DOHH2 (cell line): ENCODE measurements at regions not wholly inside any gene's neighbourhood (a gene's known extent, or its start where the extent isn't known, plus 50 kb on each side); places are given as distances from the start of the nearest gene placed in this dataset.

Source experiments
- H3F3A ChIP-seq: fragments of 200-600 bp; sonication (generic), shearing (Covaris generic); 2 replicates; pipeline ENCODE4 v1.6.0; 2016; ENCODE audit warnings: antibody characterized with exemption, mild to moderate bottlenecking; ENCODE audit not compliant: control insufficient read depth, insufficient read depth
- H3K27ac ChIP-seq: fragments of 200-600 bp; sonication (generic); 2 replicates; pipeline ENCODE4 v1.5.1; 2014; ENCODE audit warnings: low read depth, mild to moderate bottlenecking, low read length, moderate library complexity
- H3K27me3 ChIP-seq: fragments of 200-600 bp; sonication (generic); 2 replicates; pipeline ENCODE4 v1.6.1; 2014; ENCODE audit warnings: mild to moderate bottlenecking, low read length, mixed read lengths; ENCODE audit not compliant: control insufficient read depth
- H3K36me3 ChIP-seq: fragments of 200-600 bp; sonication (generic); 2 replicates; pipeline ENCODE4 v1.6.1; 2014; ENCODE audit warnings: mild to moderate bottlenecking, low read length, moderate library complexity, mixed read lengths; ENCODE audit not compliant: control insufficient read depth
- H3K4me1 ChIP-seq: fragments of 200-600 bp; sonication (generic); 2 replicates; pipeline ENCODE4 v1.6.1; 2014; ENCODE audit warnings: mild to moderate bottlenecking, low read length, mixed read lengths; ENCODE audit not compliant: control insufficient read depth
- H3K4me2 ChIP-seq: fragments of 200-600 bp; sonication (generic); 2 replicates; pipeline ENCODE4 v1.6.0; 2014; ENCODE audit warnings: mild to moderate bottlenecking, low read length, moderate library complexity
- H3K4me3 ChIP-seq: fragments of 200-600 bp; sonication (generic); 2 replicates; pipeline ENCODE4 v1.5.1; 2014; ENCODE audit warnings: mild to moderate bottlenecking, low read length, mixed read lengths
- H3K79me2 ChIP-seq: fragments of 200-600 bp; sonication (generic); 2 replicates; pipeline ENCODE4 v1.6.1; 2014; ENCODE audit warnings: mild to moderate bottlenecking, low read length, mixed read lengths; ENCODE audit not compliant: control insufficient read depth
- H3K9me2 ChIP-seq: fragments of 200-600 bp; sonication (generic); replicated peaks from 2 replicates; pipeline ENCODE4 v1.6.1; 2014; ENCODE audit warnings: mild to moderate bottlenecking, low read length, mixed read lengths; ENCODE audit not compliant: control insufficient read depth
- H3K9me3 ChIP-seq: fragments of 200-600 bp; sonication (generic); 2 replicates; pipeline ENCODE4 v1.6.1; 2014; ENCODE audit warnings: antibody characterized with exemption, low read length, mixed read lengths; ENCODE audit not compliant: control insufficient read depth, insufficient read depth
- H4K20me1 ChIP-seq: fragments of 200-600 bp; sonication (generic); 2 replicates; pipeline ENCODE4 v1.6.0; 2014; ENCODE audit warnings: low read depth, mild to moderate bottlenecking, antibody characterized with exemption, low read length, moderate library complexity; ENCODE audit not compliant: control insufficient read depth, insufficient read depth
- CTCF ChIP-seq: fragments of 200-600 bp; sonication (generic); IDR thresholded peaks from one replicate; pipeline ENCODE4 v1.5.1; 2014; ENCODE audit warnings: antibody characterized with exemption, mild to moderate bottlenecking, low read depth, low read length; ENCODE audit not compliant: poor library complexity, severe bottlenecking
- EZH2phosphoT487 ChIP-seq: fragments of 200-600 bp; sonication (generic); IDR thresholded peaks from 2 replicates; pipeline ENCODE4 v1.6.1; 2017; ENCODE audit warnings: borderline replicate concordance, mild to moderate bottlenecking, antibody characterized with exemption, low read length, moderate library complexity, mixed read lengths

- H4K20me1 ChIP-seq, result no peaks in the 10 kb centered on the region
- H3K4me2 ChIP-seq, result no peak overlapping the region
- no peaks in the 10 kb centered on the region for H3F3A ChIP-seq
- H3K4me3 ChIP-seq, result no peak overlapping the region
- no peaks in the 10 kb centered on the region for H3K9me3 ChIP-seq
- H3K4me1 ChIP-seq, result no peaks in the 10 kb centered on the region
- TF ChIP-seq CTCF, result no peak
- no peak for TF ChIP-seq EZH2phosphoT487
- H3K36me3 ChIP-seq, result no peaks in the 10 kb centered on the region
- 0 out of 2 replicates have a peak, but pooled peaks cover 4% of the 10 kb centered on the region for H3K27me3 ChIP-seq
- H3K79me2 ChIP-seq, result no peaks in the 10 kb centered on the region
- no peaks in the 10 kb centered on the region for H3K9me2 ChIP-seq
- H3K27ac ChIP-seq, result no peak overlapping the region
Observed at GRCh38 chr5:135690466-135690865, 111.7 kb upstream of the CXCL14 start.

GRCh38 chr5:135689506-135689905, 110.7 kb upstream of the CXCL14 start:
- H3K27me3 ChIP-seq, result peaks cover 4% of the 10 kb centered on the region; the same call in 1 of the 2 replicates
- no peaks in the 10 kb centered on the region for H3K4me1 ChIP-seq
- H4K20me1 ChIP-seq, result no peaks in the 10 kb centered on the region
- no peaks in the 10 kb centered on the region for H3F3A ChIP-seq
- no peaks in the 10 kb centered on the region for H3K36me3 ChIP-seq
- no peak overlapping the region for H3K27ac ChIP-seq
- no peaks in the 10 kb centered on the region for H3K79me2 ChIP-seq
- H3K9me2 ChIP-seq, result no peaks in the 10 kb centered on the region
- TF ChIP-seq EZH2phosphoT487 (no peak), CTCF (no peak)
- H3K4me3 ChIP-seq, result no peak overlapping the region
- no peaks in the 10 kb centered on the region for H3K9me3 ChIP-seq
- no peak overlapping the region for H3K4me2 ChIP-seq

GRCh38 chr5:135688385-135688784, 109.6 kb upstream of the CXCL14 start:
- no peak overlapping the region for H3K4me2 ChIP-seq
- no peaks in the 10 kb centered on the region for H4K20me1 ChIP-seq
- no peak for TF ChIP-seq EZH2phosphoT487
- no peak for TF ChIP-seq CTCF
- H3K4me1 ChIP-seq, result no peaks in the 10 kb centered on the region
- no peak overlapping the region for H3K27ac ChIP-seq
- H3K27me3 ChIP-seq, result peaks cover 4% of the 10 kb centered on the region; the same call in 1 of the 2 replicates
- H3K36me3 ChIP-seq, result no peaks in the 10 kb centered on the region
- no peaks in the 10 kb centered on the region for H3K9me3 ChIP-seq
- H3F3A ChIP-seq, result no peaks in the 10 kb centered on the region
- H3K4me3 ChIP-seq, result no peak overlapping the region
- H3K9me2 ChIP-seq, result no peaks in the 10 kb centered on the region
- H3K79me2 ChIP-seq, result no peaks in the 10 kb centered on the region
